ENCODE measurements at regions not wholly inside any gene's neighbourhood (a gene's known extent, or its start where the extent isn't known, plus 50 kb on each side); places are given as distances from the start of the nearest gene placed in this dataset.

DNA sequence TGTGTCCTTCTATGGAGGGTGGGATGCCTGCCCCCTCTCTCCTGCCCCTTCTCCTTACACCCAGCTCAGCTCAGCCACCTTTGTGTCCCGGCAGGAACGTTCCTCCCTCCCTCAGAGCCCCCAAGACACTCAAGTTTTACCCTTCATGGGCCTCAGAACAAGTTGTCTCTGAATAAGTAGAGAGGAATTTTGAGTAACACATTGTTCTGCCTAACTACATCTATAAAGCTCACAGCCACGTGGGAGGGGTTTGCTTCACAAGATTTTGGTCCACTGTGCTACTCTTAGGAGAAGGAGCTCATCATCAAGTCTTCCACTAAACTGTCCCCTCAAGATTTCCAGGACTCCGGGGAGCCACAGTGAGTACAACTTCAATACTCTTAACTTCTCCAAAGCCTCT lies 51.6 kb upstream of the ZNF32 start:
- Histone ChIP-seq H3K4me3 (ENCODE audit: low read length, poor library complexity, severe bottlenecking) (no peak overlapping the region), H3K79me2 (ENCODE audit: insufficient read depth, low read length) (no peaks in the 10 kb centered on the region), H3K9ac (ENCODE audit: low read depth, low read length, poor library complexity, severe bottlenecking) (peak overlapping the region; percentile 48), H3K4me1 (ENCODE audit: insufficient read depth, low read length, poor library complexity, severe bottlenecking) (peaks cover 38% of the 10 kb centered on the region), H2AFZ (ENCODE audit: low read length) (peak overlapping the region; percentile 25), H3K27me3 (ENCODE audit: insufficient read depth, low read length, poor library complexity, severe bottlenecking) (no peaks in the 10 kb centered on the region), H4K20me1 (ENCODE audit: insufficient read depth, low read length, poor library complexity, severe bottlenecking) (no peaks in the 10 kb centered on the region), H3F3A (ENCODE audit: low read depth) (peaks cover 6% of the 10 kb centered on the region; the same call in 1 of the 2 replicates), H3K4me2 (ENCODE audit: low read depth, low read length, poor library complexity, severe bottlenecking) (no peak overlapping the region), H3K36me3 (ENCODE audit: insufficient read depth, low read length) (no peaks in the 10 kb centered on the region), H3K9me3 (ENCODE audit: insufficient read depth, low read depth, low read length) (no peaks in the 10 kb centered on the region), H3K9me2 (replicated peaks; ENCODE audit: low read depth, low read length) (no peaks in the 10 kb centered on the region)
- TF ChIP-seq CTCF (conservative IDR thresholded peaks at IDR 0.05; ENCODE audit: low read length) (no peak), EZH2phosphoT487 (IDR thresholded peaks at IDR 0.05; ENCODE audit: borderline replicate concordance) (no peak)

GRCh38 chr10:43699516-43699915 lies 50.8 kb upstream of the ZNF32 start:
- Histone ChIP-seq H3K79me2 (ENCODE audit: insufficient read depth, low read length) (no peaks in the 10 kb centered on the region), H3K4me2 (ENCODE audit: low read depth, low read length, poor library complexity, severe bottlenecking) (no peak overlapping the region), H3K9me2 (replicated peaks; ENCODE audit: low read depth, low read length) (no peaks in the 10 kb centered on the region), H3F3A (ENCODE audit: low read depth) (peaks cover 6% of the 10 kb centered on the region; the same call in 1 of the 2 replicates), H3K9ac (ENCODE audit: low read depth, low read length, poor library complexity, severe bottlenecking) (peak overlapping the region; percentile 48), H3K27me3 (ENCODE audit: insufficient read depth, low read length, poor library complexity, severe bottlenecking) (no peaks in the 10 kb centered on the region), H2AFZ (ENCODE audit: low read length) (peak overlapping the region; percentile 25; the same call in 1 of the 2 replicates), H3K36me3 (ENCODE audit: insufficient read depth, low read length) (no peaks in the 10 kb centered on the region), H3K4me1 (ENCODE audit: insufficient read depth, low read length, poor library complexity, severe bottlenecking) (peaks cover 39% of the 10 kb centered on the region), H3K9me3 (ENCODE audit: insufficient read depth, low read depth, low read length) (no peaks in the 10 kb centered on the region), H3K4me3 (ENCODE audit: low read length, poor library complexity, severe bottlenecking) (no peak overlapping the region), H4K20me1 (ENCODE audit: insufficient read depth, low read length, poor library complexity, severe bottlenecking) (no peaks in the 10 kb centered on the region)
- TF ChIP-seq EZH2phosphoT487 (IDR thresholded peaks at IDR 0.05; ENCODE audit: borderline replicate concordance) (no peak), CTCF (conservative IDR thresholded peaks at IDR 0.05; ENCODE audit: low read length) (no peak)
